HG02623 (cell line): ENCODE measurements at regions not wholly inside any gene's neighbourhood (a gene's known extent, or its start where the extent isn't known, plus 50 kb on each side); places are given as distances from the start of the nearest gene placed in this dataset.
"Not testable (repeated sequence)": the region's sequence is repeated elsewhere in the genome, so short reads cannot be mapped to it uniquely, and the experiment has no call there.

ENCODE experiments used
- ATAC-seq: cut with Tn5 transposase; IDR thresholded peaks from one replicate; pipeline ENCODE4 v1.9.1; 2021; ENCODE audit warnings: moderate library complexity; ENCODE audit not compliant: unreplicated experiment

- ATAC-seq, result no peak
These were observed 346.3 kb upstream of the MDFIC2 start for GRCh38 chr3:70658513-70659310.

- ATAC-seq, result no peak
These were observed 345.0 kb upstream of the MDFIC2 start for GRCh38 chr3:70657454-70657853.

- no peak for ATAC-seq
These were observed 335.4 kb upstream of the MDFIC2 start for GRCh38 chr3:70647823-70648222.

GRCh38 chr3:70647094-70647493 lies 334.7 kb upstream of the MDFIC2 start:
- no peak for ATAC-seq

GRCh38 chr3:70646635-70647034 lies 334.2 kb upstream of the MDFIC2 start:
- ATAC-seq, result no peak

GRCh38 chr3:70640481-70640880 lies 328.0 kb upstream of the MDFIC2 start:
- no peak for ATAC-seq

GRCh38 chr3:70635301-70635700 lies 322.9 kb upstream of the MDFIC2 start:
- ATAC-seq, result no peak

- ATAC-seq, result no peak
These were observed 319.4 kb upstream of the MDFIC2 start for GRCh38 chr3:70631716-70632307.

- ATAC-seq, result no peak
These were observed 309.0 kb upstream of the MDFIC2 start for GRCh38 chr3:70621451-70621850.

- no peak for ATAC-seq
These were observed 308.5 kb upstream of the MDFIC2 start for GRCh38 chr3:70620956-70621355.

GRCh38 chr3:70620367-70620766 lies 307.9 kb upstream of the MDFIC2 start:
- no peak for ATAC-seq

GRCh38 chr3:70618151-70618550 lies 305.7 kb upstream of the MDFIC2 start:
- no peak for ATAC-seq

GRCh38 chr3:70617349-70617748 lies 304.9 kb upstream of the MDFIC2 start:
- ATAC-seq, result not testable (repeated sequence)

GRCh38 chr3:70615286-70615685 lies 302.8 kb upstream of the MDFIC2 start:
- ATAC-seq, result no peak

- no peak for ATAC-seq
These were observed 301.7 kb upstream of the MDFIC2 start for GRCh38 chr3:70614111-70614510.

GRCh38 chr3:70612920-70613319 lies 300.5 kb upstream of the MDFIC2 start:
- ATAC-seq, result no peak

- ATAC-seq, result not testable (repeated sequence)
These were observed 299.3 kb upstream of the MDFIC2 start for GRCh38 chr3:70611667-70612277.

- no peak for ATAC-seq
These were observed 296.0 kb upstream of the MDFIC2 start for GRCh38 chr3:70608434-70608833.

- ATAC-seq, result no peak
These were observed 295.0 kb upstream of the MDFIC2 start for GRCh38 chr3:70607469-70607868.

- ATAC-seq, result no peak
These were observed 293.6 kb upstream of the MDFIC2 start for GRCh38 chr3:70606018-70606417.

GRCh38 chr3:70603103-70603502 lies 290.7 kb upstream of the MDFIC2 start:
- ATAC-seq, result no peak

- no peak for ATAC-seq
These were observed 284.9 kb upstream of the MDFIC2 start for GRCh38 chr3:70597312-70597711.
